Stimulated activated CD4-positive, alpha-beta T cell treated with anti-CD3 and anti-CD28 coated beads, Interleukin-2, amount 100 ng/mL, for 24 hours (primary cell): ENCODE measurements at regions not wholly inside any gene's neighbourhood (a gene's known extent, or its start where the extent isn't known, plus 50 kb on each side); places are given as distances from the start of the nearest gene placed in this dataset.
"Not testable (repeated sequence)": the region's sequence is repeated elsewhere in the genome, so short reads cannot be mapped to it uniquely, and the experiment has no call there.

Experiments
- DNase-seq, 2 donors: peaks; one replicate each; pipeline ENCODE4 v3.0.0-alpha.2; 2020

DNA sequence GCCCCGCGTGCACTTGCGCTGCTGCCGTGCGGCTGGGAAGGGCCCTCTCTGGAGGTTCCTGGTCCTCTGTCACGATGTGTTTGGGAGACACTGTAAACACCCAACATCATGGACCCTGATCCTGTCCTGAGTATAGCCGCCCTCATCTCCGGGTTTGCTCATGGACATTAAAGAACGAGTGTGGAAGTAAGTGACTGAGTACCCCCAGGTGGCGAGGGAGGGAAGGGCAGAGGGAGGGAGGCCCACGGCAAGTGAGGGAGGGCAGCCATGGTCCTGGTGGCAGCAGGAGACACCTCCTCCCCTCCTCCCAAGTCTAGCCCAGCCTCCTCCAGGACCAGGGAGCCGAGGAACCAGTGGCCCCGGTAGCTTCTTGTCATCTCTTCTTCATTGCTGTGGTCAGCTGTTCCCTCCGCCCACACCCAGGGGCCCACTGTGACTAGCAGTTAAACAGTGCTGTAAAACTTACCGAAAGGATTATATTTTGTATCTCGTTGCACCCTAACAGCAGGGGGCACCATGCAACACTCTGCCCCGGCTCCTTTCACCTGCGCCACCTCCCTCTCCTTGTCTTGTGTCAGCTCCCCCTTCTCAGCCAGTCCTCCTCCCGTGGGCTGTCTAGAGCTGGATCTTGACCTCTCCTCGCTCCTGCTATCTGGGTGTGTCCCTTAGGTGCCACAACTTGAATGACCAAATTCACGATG, 566.5 kb upstream of the B3GAT1 start:
- no peak for DNase-seq

DNA sequence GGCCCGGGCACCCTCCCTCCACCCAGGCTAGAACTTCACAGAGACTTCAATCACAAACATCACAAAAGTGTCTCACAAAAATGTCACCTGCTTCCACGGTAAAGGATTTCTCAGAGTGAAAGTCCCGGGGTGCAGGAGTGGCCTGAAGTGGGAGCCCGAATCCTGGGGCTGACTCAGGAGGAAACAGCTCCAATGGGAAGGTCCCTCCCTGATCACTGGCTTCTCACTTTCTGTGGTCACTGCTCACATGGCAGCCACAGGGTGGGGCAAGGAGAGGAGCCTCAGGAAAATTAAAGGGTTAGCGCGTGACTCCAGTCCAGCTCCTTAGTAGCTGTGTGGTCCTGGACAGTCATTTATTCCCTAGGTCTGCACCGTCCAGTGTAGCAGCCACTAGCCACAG, 564.5 kb upstream of the B3GAT1 start:
- no peak for DNase-seq

DNA sequence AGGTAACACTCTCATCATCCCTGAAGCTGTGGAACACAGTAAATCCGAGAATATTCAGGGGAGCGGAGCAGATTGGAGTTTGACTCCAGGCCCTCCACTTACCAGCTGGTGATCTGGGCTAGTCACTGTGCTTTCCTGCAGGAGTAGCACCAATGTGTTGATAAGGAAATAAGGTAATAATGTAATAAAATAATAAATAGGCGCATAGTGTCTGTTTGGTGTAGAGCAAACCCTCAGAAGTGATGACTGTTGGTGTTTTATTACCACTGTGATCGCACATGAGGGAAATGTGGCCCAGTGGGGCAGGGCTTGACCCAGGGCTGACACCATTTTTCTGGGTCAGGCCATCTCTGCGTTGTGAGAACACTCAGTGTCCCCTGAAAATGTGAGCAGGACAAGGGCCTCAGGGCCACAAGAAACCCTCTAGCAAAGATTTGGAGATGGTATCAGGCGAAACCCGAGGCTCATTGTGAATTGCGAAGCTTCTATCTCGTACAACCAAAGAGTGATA, 563.9 kb upstream of the B3GAT1 start:
- no peak for DNase-seq

DNA sequence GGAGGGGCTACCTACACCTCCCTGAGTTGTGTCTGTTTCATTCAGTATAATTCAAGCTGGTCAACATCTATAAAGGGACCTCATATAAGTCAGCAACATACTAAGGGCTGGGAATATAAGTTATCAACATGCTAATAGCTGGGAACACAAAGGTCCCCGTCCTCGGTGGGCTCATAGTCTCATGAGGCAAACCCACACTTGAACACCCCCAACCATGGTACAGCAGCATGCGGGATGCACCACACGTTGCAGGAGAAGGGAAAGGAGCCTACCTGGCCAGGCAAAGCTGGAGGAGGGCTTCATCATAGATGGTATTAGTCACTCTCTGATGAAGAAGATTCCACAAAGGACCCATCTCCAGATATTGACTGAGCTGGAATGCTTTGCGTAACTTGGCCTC, 561.8 kb upstream of the B3GAT1 start:
- DNase-seq, result no peak

DNA sequence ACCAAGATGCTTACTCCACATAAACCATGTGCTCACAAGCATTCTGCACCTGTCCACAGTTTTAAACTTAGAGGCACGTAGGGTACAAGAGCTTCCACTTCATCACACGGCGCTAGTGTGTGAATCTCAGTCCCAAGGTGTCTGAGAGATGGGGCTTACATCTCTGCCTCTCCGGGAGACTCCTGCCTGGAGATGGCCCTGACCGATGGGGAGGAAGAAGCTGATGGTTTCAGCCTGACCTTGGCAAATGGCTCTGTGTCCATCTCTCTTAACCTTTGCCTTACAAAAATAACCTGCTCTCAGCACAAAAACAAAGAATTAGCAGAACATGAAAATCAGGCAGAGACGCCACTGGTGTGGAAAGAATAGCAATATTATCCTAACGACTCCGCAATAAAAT, 559.3 kb upstream of the B3GAT1 start:
- no peak for DNase-seq

DNA sequence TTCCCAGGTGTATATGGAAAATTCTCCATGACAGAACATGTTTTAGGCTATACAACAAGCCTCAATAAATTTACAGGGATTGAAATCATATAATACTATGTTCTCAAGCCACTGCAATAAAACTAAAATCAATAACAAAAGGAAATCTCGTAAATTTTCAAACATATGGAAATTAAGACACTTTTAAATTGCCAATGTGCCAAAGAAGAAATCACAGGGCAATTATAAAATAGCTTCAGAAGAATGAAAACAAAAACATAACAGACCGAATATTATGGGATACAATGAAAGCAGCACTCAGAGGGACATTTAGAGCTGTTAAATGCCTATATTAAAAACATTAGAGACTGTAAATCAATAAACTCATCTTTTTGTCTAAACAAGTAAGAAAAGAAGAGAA, 555.7 kb upstream of the B3GAT1 start:
- no peak for DNase-seq

DNA sequence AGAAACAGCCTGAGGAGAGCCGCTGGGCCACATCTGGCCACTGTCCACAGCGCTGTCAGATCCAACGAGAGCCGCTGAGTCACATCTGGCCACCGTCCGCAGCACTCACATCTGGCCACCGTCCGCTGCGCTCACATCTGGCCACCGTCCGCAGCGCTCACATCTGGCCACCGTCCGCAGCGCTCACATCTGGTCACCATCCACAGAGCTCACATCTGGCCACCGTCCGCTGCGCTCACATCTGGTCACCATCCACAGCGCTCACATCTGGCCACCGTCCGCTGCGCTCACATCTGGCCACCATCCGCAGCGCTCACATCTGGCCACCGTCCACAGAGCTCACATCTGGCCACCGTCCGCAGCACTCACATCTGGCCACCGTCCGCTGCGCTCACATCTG, 549.3 kb upstream of the B3GAT1 start:
- DNase-seq, result not testable (repeated sequence)

DNA sequence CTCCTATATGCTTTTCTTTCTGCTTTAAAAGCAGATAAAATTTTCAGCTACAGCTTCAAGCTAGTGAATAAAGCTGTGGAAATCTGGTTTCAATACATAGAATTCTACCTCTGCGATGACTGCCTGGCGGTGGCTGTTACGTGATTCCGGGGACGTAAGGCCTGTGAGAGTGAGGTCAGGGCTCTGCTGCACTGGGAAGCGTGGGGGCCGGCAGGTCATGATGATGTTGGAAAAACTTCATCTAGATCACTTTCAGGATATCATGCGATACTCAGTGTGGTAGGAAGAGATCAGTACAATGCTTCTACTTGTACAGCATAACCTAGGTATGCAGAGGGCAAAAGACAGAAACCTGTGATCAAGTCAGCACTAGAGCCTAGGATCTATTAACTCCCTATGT, 546.8 kb upstream of the B3GAT1 start:
- DNase-seq, result no peak

DNA sequence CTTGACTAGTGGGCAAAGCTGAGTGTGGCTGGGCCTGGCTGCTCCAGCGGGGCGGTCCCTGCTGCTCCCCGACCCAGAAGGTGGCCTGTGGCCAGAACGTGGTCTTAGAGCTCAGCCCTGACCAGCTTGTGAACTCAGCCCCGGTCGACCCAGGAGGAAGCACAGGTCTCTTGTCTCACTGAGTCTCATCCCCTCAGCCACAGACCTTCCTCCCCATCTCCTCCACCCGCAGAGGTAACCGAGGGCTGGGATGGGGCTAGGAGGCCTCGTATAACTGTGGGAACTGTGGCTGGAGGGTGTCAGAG, 546.2 kb upstream of the B3GAT1 start:
- no peak for DNase-seq

DNA sequence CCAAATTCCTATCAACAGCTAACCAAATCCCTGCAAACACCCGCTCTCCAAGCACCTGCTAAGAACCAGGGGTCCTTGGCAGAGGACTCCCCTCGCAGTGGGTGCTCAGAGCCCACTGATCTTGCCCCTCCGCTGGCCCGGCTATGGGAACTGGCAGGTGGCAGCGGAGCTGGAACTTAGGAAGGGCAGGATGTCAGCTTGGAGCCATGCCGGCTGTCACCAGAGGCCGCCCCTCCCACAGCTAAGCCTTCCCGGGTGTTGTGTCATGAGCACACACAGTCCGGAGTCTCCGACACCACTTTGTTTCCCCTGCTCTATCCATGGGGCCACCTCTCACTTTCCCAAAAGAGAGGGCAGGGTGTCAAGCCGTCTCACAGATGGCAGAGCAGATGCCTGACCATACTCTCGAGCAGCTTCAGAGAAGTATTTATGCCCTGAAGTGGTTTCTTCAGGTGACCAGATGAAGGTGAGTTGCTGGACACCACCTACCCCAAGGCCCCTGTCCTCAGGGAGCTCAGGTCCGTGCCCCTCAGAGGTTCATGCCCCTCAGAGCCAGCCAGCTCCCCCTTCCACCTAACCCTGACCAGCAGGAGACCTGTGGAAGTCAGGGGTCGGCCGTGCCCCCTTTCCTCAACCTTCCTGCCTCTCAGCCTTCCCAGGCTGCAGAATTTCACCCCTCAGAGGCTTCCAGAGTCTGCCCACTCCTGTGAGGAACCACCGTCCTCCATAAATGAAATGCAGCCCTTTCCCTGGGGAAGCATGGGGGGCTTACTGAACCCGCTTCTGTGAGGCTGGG, 545.7 kb upstream of the B3GAT1 start:
- no peak for DNase-seq

DNA sequence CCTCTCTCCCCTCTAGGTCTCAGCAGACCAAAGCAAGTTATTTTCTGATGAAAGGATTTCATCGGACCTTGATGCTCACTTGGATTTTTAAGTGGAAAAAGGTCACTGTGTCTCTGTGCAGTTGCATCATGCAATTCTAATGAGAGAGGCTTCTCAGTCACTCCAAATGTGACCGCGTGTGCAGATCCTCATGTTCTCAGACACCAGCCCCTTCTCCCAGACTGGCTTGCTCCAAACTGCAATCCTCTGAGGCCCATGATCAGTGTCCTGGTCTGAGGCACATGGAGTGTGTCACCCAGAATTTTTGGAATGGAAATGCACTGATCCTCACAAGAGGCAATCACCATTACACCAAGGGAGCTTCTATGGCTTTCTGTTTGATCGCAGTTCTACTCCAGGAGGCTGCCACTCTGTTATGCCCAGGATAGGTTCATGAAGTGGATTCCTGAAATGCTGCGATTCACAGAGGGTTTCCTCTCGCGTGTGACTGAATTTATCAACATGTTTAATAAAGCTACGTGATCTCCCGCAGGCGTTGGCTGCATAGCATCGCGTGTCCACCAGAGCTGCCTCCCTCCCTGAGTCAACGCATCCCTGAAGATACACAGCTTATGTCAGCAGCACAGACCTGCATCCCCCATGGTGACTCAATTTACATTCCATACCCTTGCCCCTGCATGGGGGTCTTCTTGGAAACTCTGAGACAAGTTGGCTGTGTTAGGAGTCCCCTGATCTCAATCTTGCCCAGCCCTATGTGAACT, 544.6 kb upstream of the B3GAT1 start:
- no peak for DNase-seq

DNA sequence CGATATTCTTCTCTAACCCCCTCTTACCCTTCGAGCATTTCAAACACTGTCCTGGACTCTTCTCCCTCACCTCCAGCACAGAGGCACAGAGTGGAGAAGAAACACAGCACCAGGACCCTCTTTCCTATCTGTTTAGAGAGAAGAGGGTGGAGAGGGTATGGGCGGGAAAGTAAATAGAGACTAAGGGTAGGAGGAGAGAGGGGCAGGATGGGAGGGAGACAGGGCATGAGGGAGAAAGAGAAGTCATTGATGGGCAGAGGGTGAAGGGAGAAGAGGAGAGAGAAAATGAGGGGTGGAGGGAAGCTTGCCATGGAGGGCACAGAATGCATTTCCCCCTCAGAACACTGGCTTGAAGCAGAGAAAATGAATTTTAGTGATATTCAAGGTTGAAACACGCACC, 543.9 kb upstream of the B3GAT1 start:
- DNase-seq, result not testable (repeated sequence)

DNA sequence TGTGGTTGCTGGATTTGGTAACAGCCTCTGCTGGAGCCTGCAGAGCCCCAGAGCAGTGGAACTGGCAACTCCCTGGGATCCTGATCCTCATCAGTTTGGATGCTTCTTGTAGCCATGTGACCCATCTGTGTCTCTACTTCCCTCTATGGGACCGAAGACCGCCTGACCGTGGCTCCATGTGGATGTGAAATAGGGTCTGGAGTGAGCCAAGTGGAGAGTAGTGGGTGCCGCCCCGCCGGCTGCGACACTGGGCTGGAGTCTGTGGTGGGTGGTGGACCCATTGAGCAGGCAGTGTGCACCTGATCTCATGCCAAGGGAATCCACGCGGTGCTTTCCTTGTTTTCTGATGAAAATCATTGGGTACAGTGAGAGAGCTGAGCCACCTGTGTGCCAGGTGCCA, 543.2 kb upstream of the B3GAT1 start:
- no peak for DNase-seq

DNA sequence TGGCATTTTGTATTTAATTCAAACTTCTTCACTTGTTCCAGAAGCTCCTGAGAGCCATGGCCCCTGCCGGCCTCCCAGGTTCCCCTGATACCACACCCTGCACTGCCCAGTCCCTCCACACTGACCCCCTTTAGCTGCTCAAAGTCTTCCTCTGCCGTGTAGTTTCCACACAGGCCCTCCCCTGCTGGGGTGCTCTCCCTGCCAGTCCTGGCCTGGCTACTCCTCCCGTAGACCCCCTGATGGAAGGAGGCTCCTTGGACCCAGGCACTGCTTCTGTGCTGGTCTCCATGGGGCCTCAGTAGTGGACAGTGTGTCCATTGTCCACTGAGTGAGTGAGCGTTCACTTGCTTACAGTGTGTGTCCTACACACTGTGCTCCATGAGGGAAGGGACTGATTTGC, 542.4 kb upstream of the B3GAT1 start:
- DNase-seq, result not testable (repeated sequence)

DNA sequence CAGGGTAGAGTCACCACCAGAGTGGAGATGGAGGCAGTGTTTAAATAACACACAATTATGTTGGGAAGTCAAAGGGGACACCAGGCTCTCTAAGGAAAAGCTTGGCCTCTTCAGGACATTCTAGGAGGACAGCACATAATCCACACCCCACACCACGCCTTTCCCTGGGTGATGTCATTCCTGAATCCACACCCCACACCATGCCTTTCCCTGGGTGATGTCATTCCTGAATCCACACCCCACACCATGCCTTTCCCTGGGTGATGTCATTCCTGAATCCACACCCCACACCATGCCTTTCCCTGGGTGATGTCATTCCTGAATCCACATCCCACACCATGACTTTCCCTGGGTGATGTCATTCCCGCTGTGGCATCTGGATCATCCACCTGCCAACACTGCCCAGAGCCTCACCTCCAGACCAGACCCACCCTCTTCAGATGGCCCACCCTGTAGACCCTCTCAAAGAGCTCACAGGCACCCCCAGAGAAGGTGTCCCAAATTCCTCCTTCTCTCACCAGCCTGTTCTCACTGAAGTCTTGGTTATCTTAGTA, 541.5 kb upstream of the B3GAT1 start:
- DNase-seq, result not testable (repeated sequence)

DNA sequence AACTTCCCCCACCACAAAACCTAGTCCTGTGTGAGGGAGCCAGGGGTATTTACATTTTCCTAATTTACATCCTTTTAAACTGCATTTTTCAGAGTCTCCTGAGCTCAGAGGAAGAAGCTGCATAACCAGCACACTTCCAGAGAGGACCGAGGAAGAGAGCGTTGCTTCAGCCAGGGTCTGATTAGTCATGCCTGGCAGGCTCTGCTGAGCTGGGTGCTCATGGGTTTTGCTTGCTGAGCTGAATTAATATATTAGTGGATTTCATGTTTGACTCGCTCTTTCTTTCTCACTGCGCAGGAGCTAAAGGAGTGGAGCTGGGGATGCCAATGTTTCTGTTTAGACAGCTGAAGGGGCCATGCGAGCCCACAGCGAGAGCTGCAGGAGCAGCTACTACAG, 539.3 kb upstream of the B3GAT1 start:
- DNase-seq, result no peak

DNA sequence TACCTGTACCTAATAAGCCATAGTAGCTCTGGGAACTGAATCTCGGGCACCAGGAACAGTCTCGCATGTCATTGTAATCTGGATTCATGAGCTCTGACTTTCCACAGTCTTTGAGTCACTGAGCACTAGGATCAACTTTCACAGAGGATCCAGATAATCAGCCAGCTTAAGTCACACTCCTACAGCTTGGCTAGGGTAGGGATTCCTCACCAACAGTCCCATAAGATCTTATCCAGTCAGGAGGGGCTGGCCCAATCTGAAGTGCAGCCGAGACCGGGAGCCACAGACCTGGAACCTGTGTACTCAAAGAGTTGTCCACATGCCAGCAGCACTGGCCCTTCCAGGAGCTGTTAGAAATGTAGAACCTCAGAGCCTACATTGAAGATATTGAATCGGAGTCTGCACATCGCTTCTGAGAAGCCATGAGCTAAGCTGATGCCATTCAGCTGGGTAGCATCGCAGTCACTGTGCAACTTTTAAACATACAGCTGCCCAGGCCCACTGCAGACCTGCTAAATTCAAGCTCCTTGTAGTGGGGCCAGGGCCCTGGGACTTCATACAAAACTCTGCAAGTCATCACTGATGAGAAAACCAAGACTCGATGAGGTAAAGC, 538.8 kb upstream of the B3GAT1 start:
- no peak for DNase-seq

DNA sequence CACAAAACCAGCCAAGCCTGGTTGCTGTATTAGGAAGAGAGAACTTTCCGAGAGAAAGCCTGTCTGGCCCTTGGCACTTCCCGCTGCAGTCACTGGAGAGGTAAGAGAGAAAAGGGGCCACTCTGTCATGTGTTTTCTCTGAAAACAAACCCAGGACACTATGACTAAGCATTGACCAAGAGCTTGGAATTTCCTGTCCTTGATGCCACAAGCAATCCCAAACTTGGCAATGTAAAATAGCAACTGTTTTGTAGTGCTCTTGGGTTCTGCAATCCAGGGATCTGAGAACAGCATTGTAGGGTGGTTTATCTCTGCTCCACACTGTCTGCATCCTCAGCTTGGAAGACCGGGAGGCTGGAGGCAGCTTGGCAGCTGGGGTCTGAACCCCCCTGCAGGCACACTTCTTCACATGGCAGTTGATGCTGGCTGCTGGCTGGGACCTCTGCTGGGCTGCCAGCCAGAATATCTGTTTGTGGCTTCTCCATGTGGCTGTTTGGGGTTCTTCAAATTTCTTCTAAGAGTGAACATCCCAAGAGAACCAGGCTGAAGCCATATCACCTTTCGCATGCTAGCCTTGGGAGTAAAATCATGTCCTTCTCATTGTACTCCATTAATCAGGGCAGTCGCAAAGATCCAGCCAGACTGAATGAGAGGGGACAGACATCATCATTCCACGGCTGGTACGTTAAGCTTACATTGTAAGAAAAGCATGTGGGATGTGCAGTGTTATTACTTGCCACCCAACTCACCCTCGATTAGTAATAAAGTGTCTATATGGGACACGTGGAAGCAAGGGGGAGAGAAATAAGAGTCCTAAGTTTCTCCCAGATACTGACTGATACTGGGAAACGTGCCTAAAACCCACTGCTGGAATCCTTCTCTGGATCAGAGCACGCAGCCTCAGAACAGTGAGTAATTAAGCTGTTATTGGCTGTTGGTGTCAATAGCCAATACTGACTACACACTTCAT, 537.4 kb upstream of the B3GAT1 start:
- DNase-seq, result no peak

DNA sequence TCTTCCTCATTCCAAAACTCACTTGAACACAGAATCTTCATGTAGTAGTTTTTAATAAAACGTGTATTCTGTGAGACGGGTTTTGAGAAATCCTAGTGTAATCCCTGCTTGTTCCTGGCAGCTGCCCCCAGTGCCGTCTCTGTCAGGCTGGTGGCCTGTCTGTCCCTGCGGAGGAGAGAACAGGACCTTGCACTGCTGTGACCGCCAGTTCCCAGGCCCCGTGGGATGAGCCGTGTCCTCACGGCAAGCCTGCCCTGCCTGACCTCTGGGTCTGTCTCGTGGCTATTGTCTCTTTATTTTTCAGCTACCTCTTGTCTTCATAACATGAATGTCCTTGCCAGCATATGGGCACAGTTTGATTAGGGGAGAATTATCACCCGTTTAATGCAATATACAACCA, 535.5 kb upstream of the B3GAT1 start:
- no peak for DNase-seq

DNA sequence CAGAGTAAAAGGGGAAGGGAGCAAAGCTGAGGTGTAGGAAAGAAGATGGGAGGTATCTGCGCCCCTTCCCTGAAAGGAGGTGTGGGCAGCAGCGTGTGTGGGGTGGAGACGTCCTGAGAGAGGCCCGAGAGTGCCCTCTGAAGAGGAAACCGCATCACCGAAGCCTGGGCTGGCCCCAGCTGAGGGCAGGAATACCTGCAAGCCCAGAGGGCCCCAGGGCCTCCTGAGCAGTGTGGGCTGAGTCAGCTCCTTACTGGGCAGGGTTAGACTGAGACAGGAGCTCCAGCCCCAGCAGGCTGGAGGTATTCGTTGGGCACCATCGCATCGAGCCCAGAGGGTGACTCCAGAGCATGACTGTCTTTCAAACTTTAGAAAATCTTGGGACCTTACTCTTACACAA, 534.0 kb upstream of the B3GAT1 start:
- DNase-seq, result no peak

DNA sequence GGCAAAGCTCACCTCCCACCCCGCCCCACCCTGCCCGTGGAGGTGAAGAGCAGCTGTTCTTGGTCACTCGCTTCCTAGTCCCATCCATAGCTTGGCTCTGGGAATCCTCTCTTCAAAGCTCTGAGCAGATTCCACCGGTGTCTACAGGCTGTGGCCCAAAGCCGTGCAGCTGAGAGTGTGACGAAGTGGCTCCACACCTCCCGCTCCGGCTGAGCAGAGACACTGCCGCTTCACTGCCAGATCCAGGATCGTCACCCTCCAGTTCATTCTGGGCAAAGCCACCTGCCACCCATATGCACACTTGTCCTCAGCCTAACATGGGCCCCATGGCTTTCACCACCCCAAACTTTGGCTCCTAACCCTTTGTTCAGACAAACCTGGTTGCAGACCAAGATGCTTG, 532.9 kb upstream of the B3GAT1 start:
- DNase-seq, result no peak

DNA sequence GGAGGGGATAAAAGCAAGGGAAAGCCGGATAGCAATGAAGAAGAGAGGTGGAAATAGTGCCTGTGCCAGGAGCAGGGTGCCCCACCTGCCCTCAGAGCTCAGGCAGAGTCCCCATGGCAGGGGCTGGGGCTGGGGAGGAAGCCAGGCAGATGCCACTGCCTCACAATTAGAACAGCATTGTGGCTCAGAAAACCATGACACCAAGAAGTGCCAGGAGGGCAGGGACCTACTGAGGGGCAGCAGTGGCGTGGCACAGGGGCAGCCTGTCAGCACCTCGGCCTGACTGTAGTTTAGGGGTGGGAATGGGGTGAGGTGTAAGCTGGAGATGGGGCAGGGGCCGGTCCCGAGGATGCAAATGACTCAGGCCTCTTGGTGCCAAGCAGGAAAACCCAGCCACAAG, 532.1 kb upstream of the B3GAT1 start:
- DNase-seq, result no peak
